Gastrocnemius medialis (tissue), 4 donors: ENCODE measurements at regions not wholly inside any gene's neighbourhood (a gene's known extent, or its start where the extent isn't known, plus 50 kb on each side); places are given as distances from the start of the nearest gene placed in this dataset.

Experiments used
- ATAC-seq, 2 donors: fragments of 150-250 bp; one replicate each; pipeline ENCODE4 v1.9.1; 2016
- DNase-seq, 2 donors: peaks; one replicate each; pipeline ENCODE4 v3.0.0-alpha.2; 2019
- H3K27ac ChIP-seq, 4 donors: fragments of 200-600 bp; sonication (generic); 1 replicate in 1 of 4; 2 replicates in 3 of 4; pipeline ENCODE4 v1.5.1; 2016 to 2018; ENCODE audit warnings: mild to moderate bottlenecking in 2 of 4, moderate library complexity in 1 of 4
- H3K27me3 ChIP-seq, 3 donors: fragments of 200-600 bp; sonication (generic) in 2 of 3; 1 replicate in 1 of 3; 2 replicates in 2 of 3; pipeline versions ENCODE4 v1.5.1 to v1.6.0; 2016 to 2019; ENCODE audit warnings: mild to moderate bottlenecking in 1 of 3, moderate library complexity in 1 of 3
- H3K36me3 ChIP-seq, 2 donors: fragments of 200-600 bp; sonication (generic) in 1 of 2; one replicate each; pipeline ENCODE4 v1.5.1; 2017 to 2018
- H3K4me1 ChIP-seq, 2 donors: fragments of 200-600 bp; sonication (generic) in 1 of 2; one replicate each; pipeline ENCODE4 v1.5.1; 2016 to 2017; ENCODE audit warnings: mild to moderate bottlenecking in 2 of 2
- H3K4me3 ChIP-seq, 4 donors: fragments of 200-600 bp; sonication (generic) in 3 of 4; 1 replicate in 1 of 4; 2 replicates in 3 of 4; pipeline ENCODE4 v1.5.1; 2016 to 2019; ENCODE audit warnings: mild to moderate bottlenecking in 2 of 4
- H3K9me3 ChIP-seq, 3 donors: fragments of 200-600 bp; sonication (generic) in 2 of 3; 1 replicate in 1 of 3; 2 replicates in 2 of 3; pipeline ENCODE4 v1.5.1; 2016 to 2019
- POLR2A ChIP-seq, 2 donors: fragments of 450-650 bp; IDR thresholded peaks; one replicate each; pipeline ENCODE4 v1.6.1; 2017; ENCODE audit warnings: antibody characterized with exemption in 2 of 2, mild to moderate bottlenecking in 2 of 2, moderate library complexity in 2 of 2
- in situ Hi-C, 4 donors: fragments of 200-750 bp; cut with MboI; loops; one replicate each; pipeline versions ENCODE4 v1.15.0 to v1.8.0; 2017; ENCODE audit warnings: low sequenced_read_pairs in 4 of 4
- intact Hi-C: fragments of 100-400 bp; cut with DNase I; formaldehyde crosslinking; loops from one replicate; pipeline ENCODE4 v1.15.1; 2023; ENCODE audit warnings: low total_unique reads
- TF ChIP-seq, protein P1 (sequence below), 5 experiments: fragments of 450-650 bp in 3 of 5; fragments of 200-600 bp in 2 of 5; sonication (generic) in 2 of 5; IDR thresholded peaks in 4 of 5; conservative IDR thresholded peaks in 1 of 5; 1 replicate in 4 of 5; 2 replicates in 1 of 5; pipeline ENCODE4 v1.5.1; 2016 to 2019; ENCODE audit warnings: antibody characterized with exemption in 5 of 5, mild to moderate bottlenecking in 3 of 5, moderate library complexity in 3 of 5

- Histone ChIP-seq H3K4me3 (no peak overlapping the region), H3K9me3 (no peaks in the 10 kb centered on the region), H3K27me3 (no peaks in the 10 kb centered on the region), H3K27ac (no peak overlapping the region), H3K4me1 (no peaks in the 10 kb centered on the region), H3K36me3 (no peaks in the 10 kb centered on the region)
- intact Hi-C loops (no loop called here), in situ Hi-C loops (no loop called here)
- TF ChIP-seq, protein P1, sequence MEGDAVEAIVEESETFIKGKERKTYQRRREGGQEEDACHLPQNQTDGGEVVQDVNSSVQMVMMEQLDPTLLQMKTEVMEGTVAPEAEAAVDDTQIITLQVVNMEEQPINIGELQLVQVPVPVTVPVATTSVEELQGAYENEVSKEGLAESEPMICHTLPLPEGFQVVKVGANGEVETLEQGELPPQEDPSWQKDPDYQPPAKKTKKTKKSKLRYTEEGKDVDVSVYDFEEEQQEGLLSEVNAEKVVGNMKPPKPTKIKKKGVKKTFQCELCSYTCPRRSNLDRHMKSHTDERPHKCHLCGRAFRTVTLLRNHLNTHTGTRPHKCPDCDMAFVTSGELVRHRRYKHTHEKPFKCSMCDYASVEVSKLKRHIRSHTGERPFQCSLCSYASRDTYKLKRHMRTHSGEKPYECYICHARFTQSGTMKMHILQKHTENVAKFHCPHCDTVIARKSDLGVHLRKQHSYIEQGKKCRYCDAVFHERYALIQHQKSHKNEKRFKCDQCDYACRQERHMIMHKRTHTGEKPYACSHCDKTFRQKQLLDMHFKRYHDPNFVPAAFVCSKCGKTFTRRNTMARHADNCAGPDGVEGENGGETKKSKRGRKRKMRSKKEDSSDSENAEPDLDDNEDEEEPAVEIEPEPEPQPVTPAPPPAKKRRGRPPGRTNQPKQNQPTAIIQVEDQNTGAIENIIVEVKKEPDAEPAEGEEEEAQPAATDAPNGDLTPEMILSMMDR (IDR thresholded peaks at IDR 0.05 in 4 of 5, conservative IDR thresholded peaks at IDR 0.05 in 1 of 5): no peak
- no peak for TF ChIP-seq POLR2A (IDR thresholded peaks at IDR 0.05)
- DNase-seq (no peak), ATAC-seq (no peak)
Observed at GRCh38 chr4:153844144-153844543, 55.3 kb upstream of the SFRP2 start.
